Breast epithelium (tissue), 4 donors: ENCODE measurements at regions not wholly inside any gene's neighbourhood (a gene's known extent, or its start where the extent isn't known, plus 50 kb on each side); places are given as distances from the start of the nearest gene placed in this dataset.

Experiments used
- DNase-seq, 2 donors: peaks; one replicate each; pipeline ENCODE4 v3.0.0-alpha.2; 2019; ENCODE audit warnings: low spot score in 2 of 2
- H3K27ac ChIP-seq, 2 donors: fragments of 200-600 bp; sonication (generic) in 1 of 2; one replicate each; pipeline ENCODE4 v1.5.1; 2016 to 2019; ENCODE audit warnings: mild to moderate bottlenecking in 1 of 2
- H3K27me3 ChIP-seq, 2 donors: fragments of 200-600 bp; sonication (generic) in 1 of 2; one replicate each; pipeline versions ENCODE4 v1.5.1 to v1.6.0; 2017 to 2019; ENCODE audit warnings: control low read depth in 1 of 2, mild to moderate bottlenecking in 1 of 2
- H3K36me3 ChIP-seq: fragments of 200-600 bp; one replicate; pipeline ENCODE4 v1.5.1; 2019
- H3K4me1 ChIP-seq, 2 donors: fragments of 200-600 bp; sonication (generic); one replicate each; pipeline ENCODE4 v1.5.1; 2016 to 2019; ENCODE audit warnings: control low read depth in 1 of 2
- H3K4me3 ChIP-seq, 3 donors: fragments of 200-600 bp; sonication (generic); 1 replicate in 2 of 3; 2 replicates in 1 of 3; pipeline ENCODE4 v1.5.1; 2016 to 2019; ENCODE audit warnings: mild to moderate bottlenecking in 3 of 3, moderate library complexity in 2 of 3
- H3K9me3 ChIP-seq, 2 donors: fragments of 200-600 bp; sonication (generic) in 1 of 2; one replicate each; pipeline ENCODE4 v1.5.1; 2016 to 2019; ENCODE audit warnings: control low read depth in 1 of 2
- CTCF ChIP-seq, 3 donors: fragments of 450-650 bp; IDR thresholded peaks; one replicate each; pipeline ENCODE4 v1.5.1; 2016 to 2017; ENCODE audit warnings: antibody characterized with exemption in 3 of 3, mild to moderate bottlenecking in 3 of 3, moderate library complexity in 3 of 3
- POLR2A ChIP-seq: fragments of 450-650 bp; IDR thresholded peaks from one replicate; pipeline ENCODE4 v1.6.1; 2016; ENCODE audit warnings: antibody characterized with exemption, mild to moderate bottlenecking, moderate library complexity
- POLR2AphosphoS5 ChIP-seq, 3 donors: sonication (generic); formaldehyde crosslinking; IDR thresholded peaks; one replicate each; pipeline ENCODE4 v1.6.1; 2017; ENCODE audit warnings: antibody characterized with exemption in 3 of 3
- intact Hi-C: fragments of 100-400 bp; cut with DNase I; formaldehyde crosslinking; loops from one replicate; pipeline ENCODE4 v1.15.1; 2023; ENCODE audit warnings: low total_unique reads

GRCh38 chr5:4976902-4977301 is 163.2 kb upstream of the ADAMTS16 start:
- no peaks in the 10 kb centered on the region for H3K36me3 ChIP-seq
- H3K9me3 ChIP-seq, result no peaks in the 10 kb centered on the region
- H3K27me3 ChIP-seq, result no peaks in the 10 kb centered on the region
- H3K27ac ChIP-seq, result no peak overlapping the region
- H3K4me3 ChIP-seq, result no peak overlapping the region
- intact Hi-C loops, result no loop called here
- TF ChIP-seq POLR2A (no peak), POLR2AphosphoS5 (IDR thresholded peaks at IDR 0.05) (no peak), CTCF (IDR thresholded peaks at IDR 0.05) (no peak)
- no peaks in the 10 kb centered on the region for H3K4me1 ChIP-seq
- DNase-seq, result no peak

GRCh38 chr5:4977416-4978110 is 162.6 kb upstream of the ADAMTS16 start:
- intact Hi-C loops, result no loop called here
- H3K4me1 ChIP-seq, result no peaks in the 10 kb centered on the region
- DNase-seq, result no peak
- no peaks in the 10 kb centered on the region for H3K36me3 ChIP-seq
- no peaks in the 10 kb centered on the region for H3K27me3 ChIP-seq
- TF ChIP-seq CTCF (IDR thresholded peaks at IDR 0.05) (no peak), POLR2AphosphoS5 (IDR thresholded peaks at IDR 0.05) (no peak), POLR2A (no peak)
- H3K4me3 ChIP-seq, result no peak overlapping the region
- no peaks in the 10 kb centered on the region for H3K9me3 ChIP-seq
- no peak overlapping the region for H3K27ac ChIP-seq

- no peak for DNase-seq
- Histone ChIP-seq H3K36me3 (no peaks in the 10 kb centered on the region), H3K27me3 (no peaks in the 10 kb centered on the region), H3K27ac (no peak overlapping the region), H3K9me3 (no peaks in the 10 kb centered on the region), H3K4me1 (no peaks in the 10 kb centered on the region), H3K4me3 (no peak overlapping the region)
- TF ChIP-seq CTCF (IDR thresholded peaks at IDR 0.05), result no peak
- intact Hi-C loops, result no loop called here
Observed at GRCh38 chr5:4980201-4980600, 159.9 kb upstream of the ADAMTS16 start.

GRCh38 chr5:4981608-4982007 is 158.5 kb upstream of the ADAMTS16 start:
- no peak overlapping the region for H3K4me3 ChIP-seq
- no peak for DNase-seq
- H3K27me3 ChIP-seq, result no peaks in the 10 kb centered on the region
- no peaks in the 10 kb centered on the region for H3K4me1 ChIP-seq
- H3K27ac ChIP-seq, result no peak overlapping the region
- no peaks in the 10 kb centered on the region for H3K9me3 ChIP-seq
- intact Hi-C loops, result no loop called here
- H3K36me3 ChIP-seq, result no peaks in the 10 kb centered on the region
- no peak for TF ChIP-seq POLR2AphosphoS5 (IDR thresholded peaks at IDR 0.05)
- no peak for TF ChIP-seq CTCF (IDR thresholded peaks at IDR 0.05)
- TF ChIP-seq POLR2A, result no peak

GRCh38 chr5:4983701-4984100 is 156.4 kb upstream of the ADAMTS16 start:
- DNase-seq, result no peak
- Histone ChIP-seq H3K4me3 (no peak overlapping the region), H3K36me3 (no peaks in the 10 kb centered on the region), H3K27me3 (no peaks in the 10 kb centered on the region), H3K27ac (no peak overlapping the region), H3K4me1 (no peaks in the 10 kb centered on the region), H3K9me3 (no peaks in the 10 kb centered on the region)
- intact Hi-C loops, result no loop called here
- TF ChIP-seq POLR2A, result no peak
- TF ChIP-seq POLR2AphosphoS5 (IDR thresholded peaks at IDR 0.05), result no peak
- no peak for TF ChIP-seq CTCF (IDR thresholded peaks at IDR 0.05)
